Vagina (tissue), 2 donors: ENCODE measurements at regions not wholly inside any gene's neighbourhood (a gene's known extent, or its start where the extent isn't known, plus 50 kb on each side); places are given as distances from the start of the nearest gene placed in this dataset.
"Not testable (repeated sequence)": the region's sequence is repeated elsewhere in the genome, so short reads cannot be mapped to it uniquely, and the experiment has no call there.

Source experiments
- DNase-seq, 2 donors: peaks; one replicate each; pipeline ENCODE4 v3.0.0-alpha.2; 2017; ENCODE audit errors: extremely low spot score in 2 of 2
- H3K27ac ChIP-seq: fragments of 200-600 bp; sonication (generic); one replicate; pipeline ENCODE4 v1.5.1; 2019
- H3K27me3 ChIP-seq: fragments of 200-600 bp; sonication (generic); one replicate; pipeline ENCODE4 v1.5.1; 2019
- H3K36me3 ChIP-seq, 2 donors: fragments of 200-600 bp; sonication (generic); one replicate each; pipeline ENCODE4 v1.5.1; 2017 to 2019
- H3K4me1 ChIP-seq: fragments of 200-600 bp; sonication (generic); one replicate; pipeline ENCODE4 v1.5.1; 2019
- H3K4me3 ChIP-seq, 2 donors: fragments of 200-600 bp; sonication (generic); 1 replicate in 1 of 2; 2 replicates in 1 of 2; pipeline ENCODE4 v1.5.1; 2016 to 2019
- H3K9me3 ChIP-seq: fragments of 200-600 bp; sonication (generic); one replicate; pipeline ENCODE4 v1.5.1; 2019
- CTCF ChIP-seq, 3 experiments: fragments of 450-650 bp in 2 of 3; fragments of 200-600 bp in 1 of 3; sonication (generic) in 1 of 3; IDR thresholded peaks; one replicate each; pipeline ENCODE4 v1.5.1; 2017 to 2019; ENCODE audit warnings: antibody characterized with exemption in 3 of 3, mild to moderate bottlenecking in 2 of 3, moderate library complexity in 2 of 3
- POLR2A ChIP-seq, 2 donors: fragments of 450-650 bp; IDR thresholded peaks; one replicate each; pipeline ENCODE4 v1.6.1; 2017; ENCODE audit warnings: antibody characterized with exemption in 2 of 2, mild to moderate bottlenecking in 2 of 2, moderate library complexity in 2 of 2
- POLR2AphosphoS5 ChIP-seq, 2 donors: sonication (generic); formaldehyde crosslinking; IDR thresholded peaks; one replicate each; pipeline ENCODE4 v1.9.0; 2017; ENCODE audit warnings: antibody characterized with exemption in 2 of 2, mild to moderate bottlenecking in 2 of 2, low read depth in 1 of 2; ENCODE audit not compliant: insufficient read depth in 1 of 2
- intact Hi-C: fragments of 100-400 bp; cut with DNase I; formaldehyde crosslinking; loops from one replicate; pipeline ENCODE4 v1.15.1; 2023

GRCh38 chr2:83990636-83991035 lies 468.4 kb downstream of the SUCLG1 start:
- H3K9me3 ChIP-seq, result no peaks in the 10 kb centered on the region
- H3K27me3 ChIP-seq, result no peaks in the 10 kb centered on the region
- no peaks in the 10 kb centered on the region for H3K36me3 ChIP-seq
- no peaks in the 10 kb centered on the region for H3K4me1 ChIP-seq
- no peak overlapping the region for H3K4me3 ChIP-seq
- TF ChIP-seq CTCF (IDR thresholded peaks at IDR 0.05), result no peak
- TF ChIP-seq POLR2A (IDR thresholded peaks at IDR 0.05), result no peak
- TF ChIP-seq POLR2AphosphoS5 (IDR thresholded peaks at IDR 0.05; ENCODE audit: insufficient read depth in 1 of 2, low read depth in 1 of 2), result no peak
- H3K27ac ChIP-seq, result no peak overlapping the region
- no peak for DNase-seq
- intact Hi-C loops, result no loop called here

GRCh38 chr2:83976628-83977027 lies 482.5 kb downstream of the SUCLG1 start:
- H3K36me3 ChIP-seq, intact Hi-C loops, H3K4me1 ChIP-seq, H3K4me3 ChIP-seq, H3K27me3 ChIP-seq, H3K27ac ChIP-seq, DNase-seq, H3K9me3 ChIP-seq: not testable (repeated sequence)

- no peak overlapping the region for H3K4me3 ChIP-seq
- TF ChIP-seq POLR2AphosphoS5 (IDR thresholded peaks at IDR 0.05; ENCODE audit: insufficient read depth in 1 of 2, low read depth in 1 of 2) (no peak), POLR2A (IDR thresholded peaks at IDR 0.05) (no peak), CTCF (IDR thresholded peaks at IDR 0.05) (no peak)
- H3K9me3 ChIP-seq, result no peaks in the 10 kb centered on the region
- no peak for DNase-seq
- no peaks in the 10 kb centered on the region for H3K27me3 ChIP-seq
- no peaks in the 10 kb centered on the region for H3K4me1 ChIP-seq
- intact Hi-C loops, result no loop called here
- no peaks in the 10 kb centered on the region for H3K36me3 ChIP-seq
- no peak overlapping the region for H3K27ac ChIP-seq
These were observed 487.0 kb downstream of the SUCLG1 start for GRCh38 chr2:83972128-83972527.

GRCh38 chr2:83971547-83971946 lies 487.5 kb downstream of the SUCLG1 start:
- no peak for DNase-seq
- Histone ChIP-seq H3K4me1 (no peaks in the 10 kb centered on the region), H3K4me3 (no peak overlapping the region), H3K27ac (no peak overlapping the region), H3K27me3 (no peaks in the 10 kb centered on the region), H3K36me3 (no peaks in the 10 kb centered on the region), H3K9me3 (no peaks in the 10 kb centered on the region)
- no peak for TF ChIP-seq CTCF (IDR thresholded peaks at IDR 0.05)
- no peak for TF ChIP-seq POLR2A (IDR thresholded peaks at IDR 0.05)
- TF ChIP-seq POLR2AphosphoS5 (IDR thresholded peaks at IDR 0.05; ENCODE audit: insufficient read depth in 1 of 2, low read depth in 1 of 2), result no peak
- intact Hi-C loops, result no loop called here

GRCh38 chr2:83970217-83970929 lies 488.7 kb downstream of the SUCLG1 start:
- no peak for DNase-seq
- Histone ChIP-seq H3K4me3 (no peak overlapping the region), H3K27ac (no peak overlapping the region), H3K36me3 (no peaks in the 10 kb centered on the region), H3K4me1 (no peaks in the 10 kb centered on the region), H3K27me3 (no peaks in the 10 kb centered on the region), H3K9me3 (no peaks in the 10 kb centered on the region)
- TF ChIP-seq CTCF (IDR thresholded peaks at IDR 0.05), result no peak
- TF ChIP-seq POLR2A (IDR thresholded peaks at IDR 0.05), result no peak
- TF ChIP-seq POLR2AphosphoS5 (IDR thresholded peaks at IDR 0.05; ENCODE audit: insufficient read depth in 1 of 2, low read depth in 1 of 2), result no peak
- intact Hi-C loops, result no loop called here
